ENCODE measurements at regions not wholly inside any gene's neighbourhood (a gene's known extent, or its start where the extent isn't known, plus 50 kb on each side); places are given as distances from the start of the nearest gene placed in this dataset.

DNA sequence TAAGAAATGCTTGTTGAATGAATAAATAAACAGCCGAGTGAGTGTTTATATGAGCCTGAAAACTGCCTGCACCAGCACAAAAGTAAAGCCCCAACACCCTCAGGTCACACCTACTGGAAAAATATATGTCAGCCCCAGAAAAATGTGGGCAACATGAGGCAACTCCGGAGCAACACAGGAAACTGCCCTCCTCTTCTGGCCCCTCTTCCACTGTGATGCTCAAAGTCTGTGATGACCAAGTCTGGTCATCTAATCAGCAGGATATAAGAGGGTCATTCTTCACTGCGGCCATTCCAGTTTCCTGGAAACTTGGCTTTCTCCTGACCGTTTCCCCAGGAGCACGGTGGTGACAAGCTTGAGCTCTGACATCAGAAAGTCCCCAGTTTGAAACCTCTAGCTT is 159.6 kb upstream of the PZP start:
- TF ChIP-seq, protein P1, sequence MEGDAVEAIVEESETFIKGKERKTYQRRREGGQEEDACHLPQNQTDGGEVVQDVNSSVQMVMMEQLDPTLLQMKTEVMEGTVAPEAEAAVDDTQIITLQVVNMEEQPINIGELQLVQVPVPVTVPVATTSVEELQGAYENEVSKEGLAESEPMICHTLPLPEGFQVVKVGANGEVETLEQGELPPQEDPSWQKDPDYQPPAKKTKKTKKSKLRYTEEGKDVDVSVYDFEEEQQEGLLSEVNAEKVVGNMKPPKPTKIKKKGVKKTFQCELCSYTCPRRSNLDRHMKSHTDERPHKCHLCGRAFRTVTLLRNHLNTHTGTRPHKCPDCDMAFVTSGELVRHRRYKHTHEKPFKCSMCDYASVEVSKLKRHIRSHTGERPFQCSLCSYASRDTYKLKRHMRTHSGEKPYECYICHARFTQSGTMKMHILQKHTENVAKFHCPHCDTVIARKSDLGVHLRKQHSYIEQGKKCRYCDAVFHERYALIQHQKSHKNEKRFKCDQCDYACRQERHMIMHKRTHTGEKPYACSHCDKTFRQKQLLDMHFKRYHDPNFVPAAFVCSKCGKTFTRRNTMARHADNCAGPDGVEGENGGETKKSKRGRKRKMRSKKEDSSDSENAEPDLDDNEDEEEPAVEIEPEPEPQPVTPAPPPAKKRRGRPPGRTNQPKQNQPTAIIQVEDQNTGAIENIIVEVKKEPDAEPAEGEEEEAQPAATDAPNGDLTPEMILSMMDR (IDR thresholded peaks at IDR 0.05; ENCODE audit: poor library complexity): no peak
- TF ChIP-seq EZH2phosphoT487 (IDR thresholded peaks at IDR 0.05; ENCODE audit: low read depth, severe bottlenecking, unreplicated experiment) (no peak), EZH2 (IDR thresholded peaks at IDR 0.05; ENCODE audit: borderline replicate concordance) (no peak)
